HepG2 (cell line): ENCODE measurements at regions not wholly inside any gene's neighbourhood (a gene's known extent, or its start where the extent isn't known, plus 50 kb on each side); places are given as distances from the start of the nearest gene placed in this dataset.

Experiments
- HMG20A ChIP-seq: IDR thresholded peaks from 2 replicates; pipeline ENCODE4 v1.6.1; 2016; ENCODE audit warnings: borderline replicate concordance
- NR1H2 ChIP-seq: sonication (generic); formaldehyde crosslinking; IDR thresholded peaks from 2 replicates; pipeline ENCODE4 v1.8.1; 2022; ENCODE audit warnings: low read depth, missing genetic modification reagents, borderline replicate concordance
- ZNF207 ChIP-seq: fragments of 450-650 bp; IDR thresholded peaks from 2 replicates; pipeline ENCODE4 v1.6.1; 2016; ENCODE audit warnings: antibody characterized with exemption, borderline replicate concordance
- ZNF329 ChIP-seq: sonication (generic); formaldehyde crosslinking; IDR thresholded peaks from 2 replicates; pipeline ENCODE4 v1.9.0; 2021; ENCODE audit warnings: low read depth, mild to moderate bottlenecking, missing genetic modification reagents
- ZNF335 ChIP-seq: sonication (generic); formaldehyde crosslinking; IDR thresholded peaks from 2 replicates; pipeline ENCODE4 v1.4.0; 2020; ENCODE audit warnings: missing genetic modification reagents
- ZNF766 ChIP-seq: sonication (generic); formaldehyde crosslinking; IDR thresholded peaks from 2 replicates; pipeline ENCODE4 v1.5.0; 2020; ENCODE audit warnings: missing genetic modification reagents, borderline replicate concordance
- TF ChIP-seq, protein P1 (sequence below): sonication (generic); formaldehyde crosslinking; IDR thresholded peaks from 2 replicates; pipeline ENCODE4 v1.5.0; 2020; ENCODE audit warnings: missing genetic modification reagents
- TF ChIP-seq, protein P2 (sequence below): sonication (generic); formaldehyde crosslinking; IDR thresholded peaks from 2 replicates; pipeline ENCODE4 v1.5.0; 2020; ENCODE audit warnings: mild to moderate bottlenecking, missing genetic modification reagents, moderate library complexity

DNA sequence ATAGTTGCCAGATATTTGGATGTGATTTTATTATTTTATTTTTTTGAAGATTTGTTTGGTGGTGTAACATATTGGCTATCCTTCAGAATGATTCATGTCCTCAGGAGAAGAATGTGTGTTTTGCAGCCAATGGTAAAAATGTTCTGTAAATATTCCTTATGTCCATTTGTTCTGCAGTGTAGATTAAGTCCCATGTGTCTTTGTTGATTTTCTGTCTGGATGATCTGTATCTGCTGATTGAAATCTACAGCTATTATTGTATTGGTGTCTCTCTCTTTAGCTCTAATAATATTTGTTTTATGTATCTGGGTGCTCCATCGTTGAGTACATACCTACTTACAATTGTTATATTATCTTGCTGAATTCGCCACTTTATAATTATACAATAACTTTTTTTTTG is 1641.7 kb downstream of the OTOL1 start:
- TF ChIP-seq HMG20A (CRISPR knock-in tag), result no peak
- no peak for TF ChIP-seq ZNF207
- TF ChIP-seq, protein P1, sequence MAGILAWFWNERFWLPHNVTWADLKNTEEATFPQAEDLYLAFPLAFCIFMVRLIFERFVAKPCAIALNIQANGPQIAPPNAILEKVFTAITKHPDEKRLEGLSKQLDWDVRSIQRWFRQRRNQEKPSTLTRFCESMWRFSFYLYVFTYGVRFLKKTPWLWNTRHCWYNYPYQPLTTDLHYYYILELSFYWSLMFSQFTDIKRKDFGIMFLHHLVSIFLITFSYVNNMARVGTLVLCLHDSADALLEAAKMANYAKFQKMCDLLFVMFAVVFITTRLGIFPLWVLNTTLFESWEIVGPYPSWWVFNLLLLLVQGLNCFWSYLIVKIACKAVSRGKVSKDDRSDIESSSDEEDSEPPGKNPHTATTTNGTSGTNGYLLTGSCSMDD (CRISPR knock-in tag), result no peak
- no peak for TF ChIP-seq ZNF329 (CRISPR knock-in tag)
- TF ChIP-seq, protein P2, sequence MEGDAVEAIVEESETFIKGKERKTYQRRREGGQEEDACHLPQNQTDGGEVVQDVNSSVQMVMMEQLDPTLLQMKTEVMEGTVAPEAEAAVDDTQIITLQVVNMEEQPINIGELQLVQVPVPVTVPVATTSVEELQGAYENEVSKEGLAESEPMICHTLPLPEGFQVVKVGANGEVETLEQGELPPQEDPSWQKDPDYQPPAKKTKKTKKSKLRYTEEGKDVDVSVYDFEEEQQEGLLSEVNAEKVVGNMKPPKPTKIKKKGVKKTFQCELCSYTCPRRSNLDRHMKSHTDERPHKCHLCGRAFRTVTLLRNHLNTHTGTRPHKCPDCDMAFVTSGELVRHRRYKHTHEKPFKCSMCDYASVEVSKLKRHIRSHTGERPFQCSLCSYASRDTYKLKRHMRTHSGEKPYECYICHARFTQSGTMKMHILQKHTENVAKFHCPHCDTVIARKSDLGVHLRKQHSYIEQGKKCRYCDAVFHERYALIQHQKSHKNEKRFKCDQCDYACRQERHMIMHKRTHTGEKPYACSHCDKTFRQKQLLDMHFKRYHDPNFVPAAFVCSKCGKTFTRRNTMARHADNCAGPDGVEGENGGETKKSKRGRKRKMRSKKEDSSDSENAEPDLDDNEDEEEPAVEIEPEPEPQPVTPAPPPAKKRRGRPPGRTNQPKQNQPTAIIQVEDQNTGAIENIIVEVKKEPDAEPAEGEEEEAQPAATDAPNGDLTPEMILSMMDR, result no peak
- no peak for TF ChIP-seq ZNF335 (CRISPR knock-in tag)
- TF ChIP-seq ZNF766, result no peak
- TF ChIP-seq NR1H2 (CRISPR knock-in tag), result no peak
